Right lobe of liver (tissue), 6 donors: ENCODE measurements at regions not wholly inside any gene's neighbourhood (a gene's known extent, or its start where the extent isn't known, plus 50 kb on each side); places are given as distances from the start of the nearest gene placed in this dataset.

Source experiments
- ATAC-seq, 4 donors: fragments of 200-7000 bp; cut with Tn5 transposase; one replicate each; pipeline ENCODE4 v1.9.1; 2020; ENCODE audit warnings: mild to moderate bottlenecking in 4 of 4, moderate library complexity in 4 of 4
- DNase-seq, 3 donors: peaks; one replicate each; pipeline ENCODE4 v3.0.0-alpha.2; 2020
- H3K27ac ChIP-seq, 3 donors: fragments of 200-600 bp; one replicate each; pipeline ENCODE4 v1.8.0; 2022
- H3K27me3 ChIP-seq, 2 donors: fragments of 200-600 bp; one replicate each; pipeline ENCODE4 v1.8.0; 2022
- H3K36me3 ChIP-seq, 4 donors: fragments of 200-600 bp; sonication (generic) in 1 of 4; one replicate each; pipeline versions ENCODE4 v1.5.1 to v1.8.0; 2017 to 2022; ENCODE audit warnings: control low read depth in 1 of 4
- H3K4me1 ChIP-seq, 4 donors: fragments of 200-600 bp; sonication (generic) in 1 of 4; one replicate each; pipeline versions ENCODE4 v1.5.1 to v1.8.0; 2017 to 2022; ENCODE audit warnings: control low read depth in 1 of 4
- H3K4me3 ChIP-seq, 3 donors: fragments of 200-600 bp; one replicate each; pipeline ENCODE4 v1.8.0; 2022
- H3K9me3 ChIP-seq, 4 donors: fragments of 200-600 bp; sonication (generic) in 1 of 4; one replicate each; pipeline versions ENCODE4 v1.5.1 to v1.8.0; 2017 to 2022; ENCODE audit warnings: control low read depth in 1 of 4
- POLR2A ChIP-seq: fragments of 450-650 bp; IDR thresholded peaks from one replicate; pipeline ENCODE4 v1.6.1; 2017; ENCODE audit warnings: antibody characterized with exemption, mild to moderate bottlenecking
- WGBS: methylation state at CpG from one replicate; pipeline ENCODE4 v1.1.6; 2018; ENCODE audit warnings: low coverage, low lambda C conversion rate; ENCODE audit not compliant: insufficient coverage; ENCODE audit errors: missing lambda C conversion rate; 5-methylcytosine and 5-hydroxymethylcytosine counted together
- intact Hi-C, 2 donors: fragments of 100-400 bp; cut with DNase I; formaldehyde crosslinking; loops; one replicate each; pipeline versions ENCODE4 v1.11.2 to v1.14.1; 2022
- TF ChIP-seq, protein P1 (sequence below), 4 donors: fragments of 200-600 bp in 3 of 4; fragments of 450-650 bp in 1 of 4; IDR thresholded peaks; one replicate each; pipeline versions ENCODE4 v1.5.1 to v1.8.0; 2016 to 2022; ENCODE audit warnings: antibody characterized with exemption in 4 of 4, mild to moderate bottlenecking in 2 of 4
- donor health status: DM: no; HTN: yes; CAD: no.
- donor health status: DM: no; HTN: no; CAD: no.
- donor health status: DM: no; HTN: no; CAD: no.
- donor health status: DM: no; HTN: yes; CAD: no.
- donor health status: DM: no; HTN: yes; CAD: no.

- no peak overlapping the region for H3K27ac ChIP-seq
- intact Hi-C loops = no loop called here
- WGBS = 68% methylated on average over 5 of the region's 5 CpGs
- no peaks in the 10 kb centered on the region for H3K36me3 ChIP-seq
- H3K27me3 ChIP-seq = no peaks in the 10 kb centered on the region
- no peaks in the 10 kb centered on the region for H3K4me1 ChIP-seq
- DNase-seq = no peak
- no peak overlapping the region for H3K4me3 ChIP-seq
- H3K9me3 ChIP-seq = no peaks in the 10 kb centered on the region
- ATAC-seq = no peak
- no peak for TF ChIP-seq POLR2A
- TF ChIP-seq, protein P1, sequence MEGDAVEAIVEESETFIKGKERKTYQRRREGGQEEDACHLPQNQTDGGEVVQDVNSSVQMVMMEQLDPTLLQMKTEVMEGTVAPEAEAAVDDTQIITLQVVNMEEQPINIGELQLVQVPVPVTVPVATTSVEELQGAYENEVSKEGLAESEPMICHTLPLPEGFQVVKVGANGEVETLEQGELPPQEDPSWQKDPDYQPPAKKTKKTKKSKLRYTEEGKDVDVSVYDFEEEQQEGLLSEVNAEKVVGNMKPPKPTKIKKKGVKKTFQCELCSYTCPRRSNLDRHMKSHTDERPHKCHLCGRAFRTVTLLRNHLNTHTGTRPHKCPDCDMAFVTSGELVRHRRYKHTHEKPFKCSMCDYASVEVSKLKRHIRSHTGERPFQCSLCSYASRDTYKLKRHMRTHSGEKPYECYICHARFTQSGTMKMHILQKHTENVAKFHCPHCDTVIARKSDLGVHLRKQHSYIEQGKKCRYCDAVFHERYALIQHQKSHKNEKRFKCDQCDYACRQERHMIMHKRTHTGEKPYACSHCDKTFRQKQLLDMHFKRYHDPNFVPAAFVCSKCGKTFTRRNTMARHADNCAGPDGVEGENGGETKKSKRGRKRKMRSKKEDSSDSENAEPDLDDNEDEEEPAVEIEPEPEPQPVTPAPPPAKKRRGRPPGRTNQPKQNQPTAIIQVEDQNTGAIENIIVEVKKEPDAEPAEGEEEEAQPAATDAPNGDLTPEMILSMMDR (IDR thresholded peaks at IDR 0.05) = no peak
Observed at GRCh38 chr4:36394352-36394903, 113.0 kb downstream of the DTHD1 start.

DNA sequence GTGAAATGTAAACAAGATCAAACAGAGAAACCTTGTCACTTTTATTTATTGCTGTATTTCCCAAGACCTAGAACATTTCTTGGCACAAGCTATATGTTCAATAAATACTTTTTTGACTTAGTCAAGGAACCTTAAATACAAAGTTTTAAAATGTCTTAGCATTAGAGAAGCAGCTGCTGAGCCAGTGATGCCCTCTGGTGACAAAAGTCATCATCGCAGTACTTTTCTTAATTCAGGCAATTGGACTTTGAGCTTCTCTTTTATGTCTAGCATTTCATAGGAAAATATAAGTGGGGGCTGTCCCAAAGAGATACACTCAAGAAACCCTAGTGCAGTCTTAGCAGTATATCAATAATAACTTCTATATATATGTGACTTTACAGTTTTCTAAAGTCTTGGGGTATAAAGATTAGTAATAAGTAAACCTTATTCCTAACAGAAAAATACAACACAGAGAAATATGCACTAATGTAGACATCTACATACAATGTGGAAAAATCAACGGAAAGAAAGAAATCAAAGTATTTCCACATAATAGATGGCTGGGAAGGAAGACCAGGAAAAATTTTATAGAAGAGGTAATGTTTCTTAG lies 118.4 kb downstream of the DTHD1 start:
- intact Hi-C loops = no loop called here
- TF ChIP-seq POLR2A = no peak
- TF ChIP-seq, protein P1 (IDR thresholded peaks at IDR 0.05) = peak; percentile 61 to 77 (median 74)
- no peaks in the 10 kb centered on the region for H3K27me3 ChIP-seq
- H3K27ac ChIP-seq = no peak overlapping the region
- H3K36me3 ChIP-seq = no peaks in the 10 kb centered on the region
- no peaks in the 10 kb centered on the region for H3K9me3 ChIP-seq
- no peak overlapping the region for H3K4me3 ChIP-seq
- ATAC-seq = peak; percentile 53 to 75 (median 73)
- DNase-seq = no peak
- 16% methylated on average over 2 of the region's 2 CpGs for WGBS
- no peaks in the 10 kb centered on the region for H3K4me1 ChIP-seq

GRCh38 chr4:36402008-36402758 lies 120.8 kb downstream of the DTHD1 start:
- no peaks in the 10 kb centered on the region for H3K36me3 ChIP-seq
- H3K27me3 ChIP-seq = no peaks in the 10 kb centered on the region
- no peaks in the 10 kb centered on the region for H3K4me1 ChIP-seq
- no peak overlapping the region for H3K4me3 ChIP-seq
- 100% methylated on average over 2 of the region's 9 CpGs for WGBS
- TF ChIP-seq, protein P1 (IDR thresholded peaks at IDR 0.05) = no peak
- no peak for TF ChIP-seq POLR2A
- ATAC-seq (no peak), DNase-seq (no peak)
- no peak overlapping the region for H3K27ac ChIP-seq
- intact Hi-C loops = no loop called here
- H3K9me3 ChIP-seq = no peaks in the 10 kb centered on the region

- Histone ChIP-seq H3K4me1 (no peaks in the 10 kb centered on the region), H3K36me3 (no peaks in the 10 kb centered on the region), H3K4me3 (no peak overlapping the region), H3K27ac (no peak overlapping the region), H3K27me3 (peaks cover 0 to 6% of the 10 kb centered on the region in 2 donors), H3K9me3 (no peaks in the 10 kb centered on the region)
- DNase-seq (no peak), ATAC-seq (no peak)
- TF ChIP-seq POLR2A = no peak
- TF ChIP-seq, protein P1 (IDR thresholded peaks at IDR 0.05) = no peak
- WGBS = 62% methylated on average over 6 of the region's 6 CpGs
- intact Hi-C loops = no loop called here
Observed at GRCh38 chr4:36411338-36411737, 129.9 kb downstream of the DTHD1 start.
